ENCODE measurements at regions not wholly inside any gene's neighbourhood (a gene's known extent, or its start where the extent isn't known, plus 50 kb on each side); places are given as distances from the start of the nearest gene placed in this dataset.

DNA sequence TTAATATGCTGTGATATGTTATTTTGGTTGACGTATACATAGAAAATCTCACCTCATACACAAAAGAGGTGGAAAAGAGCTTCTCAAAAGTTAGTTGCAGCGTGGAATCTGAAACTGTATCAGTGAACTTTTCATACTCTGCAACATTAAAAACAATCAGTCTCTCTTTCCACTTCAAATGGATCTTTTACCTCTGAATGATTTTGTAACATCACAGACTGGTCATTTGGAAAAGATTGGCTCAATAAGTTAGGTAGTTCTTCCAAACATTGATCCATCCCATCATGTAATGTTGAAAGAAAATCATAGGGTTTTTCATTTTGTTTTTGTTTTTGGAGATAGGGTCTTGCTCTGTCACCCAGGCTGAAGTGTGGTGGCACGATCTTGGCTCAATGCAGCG lies 131.1 kb downstream of the AHR start:
- ChIA-PET POLR2A (no interaction called here), CTCF (interaction anchor here (0.6 kb wide), 1 partner anchor 1660 kb away, joined by 4 read pairs; no protein-coding TSS in a partner anchor)
- Histone ChIP-seq H3K36me3 (ENCODE audit: control insufficient read depth, insufficient read depth, low read length) (no peaks in the 10 kb centered on the region), H3K27me3 (ENCODE audit: control insufficient read depth, insufficient read depth, low read length) (no peaks in the 10 kb centered on the region), H3K4me3 (ENCODE audit: low read depth, low read length) (no peak overlapping the region)
- no peak for DNase-seq (ENCODE audit: low read depth)
- no peak for TF ChIP-seq CTCF (IDR thresholded peaks at IDR 0.05; ENCODE audit: insufficient read depth, low read depth, low read length)

- ChIA-PET CTCF (no interaction called here), POLR2A (no interaction called here)
- H3K4me3 ChIP-seq (ENCODE audit: low read depth, low read length) = no peak overlapping the region
- H3K36me3 ChIP-seq (ENCODE audit: control insufficient read depth, insufficient read depth, low read length) = no peaks in the 10 kb centered on the region
- DNase-seq (ENCODE audit: low read depth) = no peak
- no peaks in the 10 kb centered on the region for H3K27me3 ChIP-seq (ENCODE audit: control insufficient read depth, insufficient read depth, low read length)
- no peak for TF ChIP-seq CTCF (IDR thresholded peaks at IDR 0.05; ENCODE audit: insufficient read depth, low read depth, low read length)
These were observed 134.3 kb downstream of the AHR start for GRCh38 chr7:17432793-17433192.

DNA sequence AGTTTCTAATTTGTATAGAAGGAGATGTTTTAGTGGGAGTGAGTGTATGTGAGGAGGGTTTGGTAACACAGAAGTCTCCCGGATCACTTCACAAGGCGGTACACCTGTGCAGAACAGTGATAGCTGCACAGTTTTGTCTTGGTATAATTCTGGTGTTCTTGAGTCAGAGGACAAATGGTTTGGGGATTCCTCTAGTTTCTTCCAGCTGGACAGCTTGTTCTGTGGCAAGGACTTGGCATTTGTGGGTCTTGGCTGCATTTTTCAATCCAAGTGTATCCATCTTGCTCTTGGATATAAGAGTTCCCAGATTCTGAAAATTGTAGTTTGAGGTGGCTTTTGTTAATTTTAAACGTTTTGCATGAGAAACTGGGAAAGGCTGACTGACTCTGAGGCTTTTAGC lies 135.7 kb downstream of the AHR start:
- no peak for TF ChIP-seq CTCF (IDR thresholded peaks at IDR 0.05; ENCODE audit: insufficient read depth, low read depth, low read length)
- no peak for DNase-seq (ENCODE audit: low read depth)
- CTCF ChIA-PET = no interaction called here
- POLR2A ChIA-PET = no interaction called here
- Histone ChIP-seq H3K4me3 (ENCODE audit: low read depth, low read length) (no peak overlapping the region), H3K27me3 (ENCODE audit: control insufficient read depth, insufficient read depth, low read length) (no peaks in the 10 kb centered on the region), H3K36me3 (ENCODE audit: control insufficient read depth, insufficient read depth, low read length) (no peaks in the 10 kb centered on the region)

DNA sequence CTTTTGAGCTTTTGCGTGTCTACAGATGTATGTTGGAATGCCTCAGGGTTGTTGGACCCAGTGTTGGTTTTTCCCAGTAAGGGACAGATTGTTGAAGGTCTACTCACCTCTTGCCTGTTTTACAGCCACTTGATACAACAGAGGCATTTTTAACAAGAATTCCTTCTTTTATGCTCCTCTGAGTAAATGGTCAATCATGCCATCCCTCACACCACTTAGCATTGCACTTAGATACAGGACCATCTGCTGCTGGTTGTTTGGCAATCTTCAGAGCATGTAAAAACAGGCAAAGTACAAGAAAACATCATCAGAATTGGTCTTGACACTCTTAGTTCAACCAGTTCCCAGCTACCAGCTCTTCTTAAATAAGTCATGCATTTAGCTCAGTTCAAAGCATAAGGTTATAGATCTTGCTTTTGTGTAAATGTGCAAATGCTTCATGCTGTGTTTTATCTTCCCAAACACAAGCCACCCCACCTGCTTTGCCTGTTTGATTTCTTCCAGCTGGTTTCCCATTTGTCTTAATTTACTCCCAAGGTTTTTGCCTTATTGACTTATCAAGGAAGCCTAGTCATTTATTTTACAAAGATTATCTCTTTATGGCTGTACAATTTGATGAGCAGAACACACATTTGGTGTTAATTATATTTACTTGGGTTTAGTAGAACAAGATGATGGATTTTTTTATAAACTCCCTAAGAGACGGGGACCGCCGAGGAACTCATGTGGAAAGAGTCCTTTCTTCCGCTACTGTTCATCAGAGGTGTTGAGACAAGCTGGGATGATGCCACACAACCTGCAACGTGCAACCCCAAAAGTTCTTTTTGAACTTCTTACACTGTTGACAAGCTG lies 136.6 kb downstream of the AHR start:
- POLR2A ChIA-PET = no interaction called here
- DNase-seq (ENCODE audit: low read depth) = peak; percentile 71

GRCh38 chr7:17436126-17436525 lies 137.7 kb downstream of the AHR start:
- CTCF ChIA-PET = interaction anchor here (1.6 kb wide), 1 partner anchor 13 kb away, joined by 7 read pairs; no protein-coding TSS in a partner anchor
- POLR2A ChIA-PET = no interaction called here

More for the DNA sequence above, 136.6 kb downstream of the AHR start:
- TF ChIP-seq CTCF (IDR thresholded peaks at IDR 0.05; ENCODE audit: insufficient read depth, low read depth, low read length) = no peak
- no peaks in the 10 kb centered on the region for H3K36me3 ChIP-seq (ENCODE audit: control insufficient read depth, insufficient read depth, low read length)
- no peak overlapping the region for H3K4me3 ChIP-seq (ENCODE audit: low read depth, low read length)
- no peaks in the 10 kb centered on the region for H3K27me3 ChIP-seq (ENCODE audit: control insufficient read depth, insufficient read depth, low read length)
- CTCF ChIA-PET = interaction anchor here (0.6 to 1.3 kb wide), 4 partner anchors 9 to 236 kb away, joined by 3 to 4 read pairs (median 3); no protein-coding TSS in a partner anchor

More at GRCh38 chr7:17436126-17436525, 137.7 kb downstream of the AHR start:
- Histone ChIP-seq H3K36me3 (ENCODE audit: control insufficient read depth, insufficient read depth, low read length) (no peaks in the 10 kb centered on the region), H3K27me3 (ENCODE audit: control insufficient read depth, insufficient read depth, low read length) (no peaks in the 10 kb centered on the region), H3K4me3 (ENCODE audit: low read depth, low read length) (no peak overlapping the region)
- no peak for DNase-seq (ENCODE audit: low read depth)
- TF ChIP-seq CTCF (IDR thresholded peaks at IDR 0.05; ENCODE audit: insufficient read depth, low read depth, low read length) = no peak

Measured in BJ (cell line).